Suprapubic skin (tissue), 3 donors: ENCODE measurements at regions not wholly inside any gene's neighbourhood (a gene's known extent, or its start where the extent isn't known, plus 50 kb on each side); places are given as distances from the start of the nearest gene placed in this dataset.

Experiments
- EP300 ChIP-seq: sonication (generic); formaldehyde crosslinking; IDR thresholded peaks from one replicate; pipeline ENCODE4 v1.6.1; 2017; ENCODE audit warnings: antibody characterized with exemption
- POLR2A ChIP-seq, 2 donors: fragments of 450-650 bp; IDR thresholded peaks; one replicate each; pipeline ENCODE4 v1.6.1; 2017; ENCODE audit warnings: antibody characterized with exemption in 2 of 2, mild to moderate bottlenecking in 2 of 2, moderate library complexity in 2 of 2
- TF ChIP-seq, protein P1 (sequence below), 2 donors: fragments of 200-600 bp in 1 of 2; fragments of 450-650 bp in 1 of 2; sonication (generic) in 1 of 2; IDR thresholded peaks; one replicate each; pipeline ENCODE4 v1.5.1; 2016 to 2019; ENCODE audit warnings: antibody characterized with exemption in 2 of 2, mild to moderate bottlenecking in 1 of 2, moderate library complexity in 1 of 2

DNA sequence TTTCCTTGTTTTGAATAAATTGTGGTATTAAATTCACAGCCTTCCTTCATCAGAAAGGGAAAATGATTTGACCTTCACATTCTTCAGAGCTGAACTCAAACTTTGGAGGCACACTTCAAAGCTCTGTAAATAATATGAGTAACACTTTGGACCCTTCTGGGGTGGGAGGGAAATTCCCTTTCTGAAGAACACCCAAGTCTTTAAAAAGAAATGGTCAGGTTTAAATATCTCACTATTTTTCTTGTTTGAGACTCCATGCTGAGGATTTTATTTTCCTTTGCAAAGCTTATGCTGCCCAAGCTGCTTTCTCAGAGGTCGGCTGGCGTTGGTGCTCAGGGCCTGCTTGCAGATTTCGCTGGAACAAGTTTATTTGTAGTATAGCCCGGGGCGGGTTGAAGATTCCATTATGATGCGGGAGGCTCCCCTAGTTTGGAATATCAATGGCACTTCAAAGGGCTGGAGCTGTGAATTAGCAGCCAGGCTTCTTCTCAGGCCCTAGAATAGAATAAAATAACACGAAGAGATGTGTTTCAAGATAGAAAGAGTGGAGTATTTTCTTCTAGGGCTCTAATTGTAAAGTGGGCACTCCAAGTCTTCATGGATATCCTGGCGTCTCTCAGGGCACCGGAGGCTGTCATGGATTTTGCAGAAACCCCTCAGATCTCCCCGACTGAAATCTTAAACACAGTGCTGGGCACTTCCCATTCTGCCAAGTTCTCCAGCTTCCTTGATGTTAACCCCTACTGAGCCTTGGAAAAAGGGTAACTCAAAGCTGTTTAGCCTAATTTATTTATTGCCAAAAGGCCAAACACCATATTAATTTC lies 315.6 kb downstream of the GPAT3 start:
- TF ChIP-seq, protein P1, sequence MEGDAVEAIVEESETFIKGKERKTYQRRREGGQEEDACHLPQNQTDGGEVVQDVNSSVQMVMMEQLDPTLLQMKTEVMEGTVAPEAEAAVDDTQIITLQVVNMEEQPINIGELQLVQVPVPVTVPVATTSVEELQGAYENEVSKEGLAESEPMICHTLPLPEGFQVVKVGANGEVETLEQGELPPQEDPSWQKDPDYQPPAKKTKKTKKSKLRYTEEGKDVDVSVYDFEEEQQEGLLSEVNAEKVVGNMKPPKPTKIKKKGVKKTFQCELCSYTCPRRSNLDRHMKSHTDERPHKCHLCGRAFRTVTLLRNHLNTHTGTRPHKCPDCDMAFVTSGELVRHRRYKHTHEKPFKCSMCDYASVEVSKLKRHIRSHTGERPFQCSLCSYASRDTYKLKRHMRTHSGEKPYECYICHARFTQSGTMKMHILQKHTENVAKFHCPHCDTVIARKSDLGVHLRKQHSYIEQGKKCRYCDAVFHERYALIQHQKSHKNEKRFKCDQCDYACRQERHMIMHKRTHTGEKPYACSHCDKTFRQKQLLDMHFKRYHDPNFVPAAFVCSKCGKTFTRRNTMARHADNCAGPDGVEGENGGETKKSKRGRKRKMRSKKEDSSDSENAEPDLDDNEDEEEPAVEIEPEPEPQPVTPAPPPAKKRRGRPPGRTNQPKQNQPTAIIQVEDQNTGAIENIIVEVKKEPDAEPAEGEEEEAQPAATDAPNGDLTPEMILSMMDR (IDR thresholded peaks at IDR 0.05) = no peak
- TF ChIP-seq POLR2A (IDR thresholded peaks at IDR 0.05) (no peak), EP300 (no peak)
